ENCODE measurements at regions not wholly inside any gene's neighbourhood (a gene's known extent, or its start where the extent isn't known, plus 50 kb on each side); places are given as distances from the start of the nearest gene placed in this dataset.

DNA sequence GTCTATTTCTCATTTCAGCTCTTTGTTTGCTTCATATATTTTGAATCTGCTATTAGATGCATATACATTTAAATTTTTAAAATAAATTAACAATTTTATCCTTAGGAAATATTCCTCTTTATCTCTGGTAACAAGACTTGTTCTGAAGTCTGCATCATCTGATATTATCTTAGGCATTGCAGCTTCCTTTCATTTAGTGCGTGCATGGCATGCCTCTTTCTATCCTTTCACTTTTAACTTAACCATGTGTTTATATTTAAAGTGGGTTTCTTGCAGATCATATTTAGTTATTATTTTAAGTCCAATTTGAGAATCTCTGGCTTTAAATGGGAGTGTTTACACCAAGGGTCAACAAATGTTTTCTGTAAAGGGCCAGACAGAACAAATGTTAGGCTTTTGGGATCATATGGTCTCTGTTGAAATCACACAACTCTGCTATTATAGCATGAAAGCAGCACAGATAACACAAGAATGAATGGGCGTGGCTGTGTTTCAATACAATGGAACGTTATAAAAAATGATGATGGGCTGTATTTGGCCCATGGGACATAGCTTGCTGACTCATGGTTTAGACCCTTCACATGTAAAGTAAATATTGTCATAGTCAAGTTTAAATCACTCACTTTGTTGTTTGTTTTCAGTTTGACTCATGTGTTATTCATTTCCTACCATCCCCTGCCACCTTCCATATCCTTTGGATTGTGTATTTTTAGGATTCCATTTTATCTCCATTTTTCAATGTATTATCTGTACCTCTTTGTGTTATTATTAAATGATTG is 83.9 kb upstream of the SNX19 start:
- 18 to 34% (median 26%) methylated on average over 3 of the region's 3 CpGs for WGBS, 3 donors
- H3K9me3 ChIP-seq (ENCODE audit: control insufficient read depth in 2 of 2, insufficient read depth in 1 of 2, low read depth in 1 of 2, low read length in 1 of 2) = no peaks in the 10 kb centered on the region
- H3K36me3 ChIP-seq (ENCODE audit: control insufficient read depth in 3 of 3, insufficient read depth in 2 of 3, low read depth in 1 of 3, low read length in 3 of 3) = no peaks in the 10 kb centered on the region
- DNase-seq (no peak), FAIRE-seq (no peak)
- H3K27ac ChIP-seq (ENCODE audit: low read depth in 1 of 3, low read length in 2 of 3) = no peak overlapping the region
- no peaks in the 10 kb centered on the region for H3K4me1 ChIP-seq (ENCODE audit: control insufficient read depth in 3 of 3, insufficient read depth in 2 of 3, low read depth in 1 of 3, low read length in 2 of 3)
- H3K27me3 ChIP-seq (ENCODE audit: control insufficient read depth in 3 of 3, insufficient read depth in 3 of 3, low read length in 3 of 3) = no peaks in the 10 kb centered on the region
- H3K4me3 ChIP-seq (ENCODE audit: low read depth in 1 of 3, low read length in 3 of 3) = no peak overlapping the region

DNA sequence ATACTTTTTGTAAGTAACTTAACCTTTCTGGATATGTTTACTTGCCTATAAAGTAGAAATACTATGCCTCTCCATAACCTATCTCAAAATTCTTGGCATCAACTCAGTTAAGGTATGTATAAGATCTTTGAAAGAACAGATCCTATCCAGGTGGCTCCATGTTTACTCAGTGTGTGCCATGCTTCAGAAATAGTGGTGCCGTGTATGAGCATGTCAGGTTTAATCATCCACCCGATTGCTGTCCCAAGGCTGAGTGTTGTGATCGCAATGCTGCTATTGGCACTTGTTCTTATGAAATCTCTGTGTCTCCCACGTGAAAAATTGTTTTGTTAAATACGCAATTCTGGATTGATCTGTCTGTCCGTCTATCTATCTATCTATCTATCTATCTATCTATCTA is 85.9 kb upstream of the SNX19 start:
- Histone ChIP-seq H3K27ac (ENCODE audit: low read depth in 1 of 3, low read length in 2 of 3) (no peak overlapping the region), H3K4me3 (ENCODE audit: low read depth in 1 of 3, low read length in 3 of 3) (no peak overlapping the region), H3K36me3 (ENCODE audit: control insufficient read depth in 3 of 3, insufficient read depth in 2 of 3, low read depth in 1 of 3, low read length in 3 of 3) (no peaks in the 10 kb centered on the region), H3K4me1 (ENCODE audit: control insufficient read depth in 3 of 3, insufficient read depth in 2 of 3, low read depth in 1 of 3, low read length in 2 of 3) (no peaks in the 10 kb centered on the region), H3K9me3 (ENCODE audit: control insufficient read depth in 2 of 2, insufficient read depth in 1 of 2, low read depth in 1 of 2, low read length in 1 of 2) (no peaks in the 10 kb centered on the region), H3K27me3 (ENCODE audit: control insufficient read depth in 3 of 3, insufficient read depth in 3 of 3, low read length in 3 of 3) (no peaks in the 10 kb centered on the region)
- DNase-seq = no peak
- 72 to 78% (median 73%) methylated on average over 6 of the region's 6 CpGs for WGBS, 3 donors
- FAIRE-seq = no peak

DNA sequence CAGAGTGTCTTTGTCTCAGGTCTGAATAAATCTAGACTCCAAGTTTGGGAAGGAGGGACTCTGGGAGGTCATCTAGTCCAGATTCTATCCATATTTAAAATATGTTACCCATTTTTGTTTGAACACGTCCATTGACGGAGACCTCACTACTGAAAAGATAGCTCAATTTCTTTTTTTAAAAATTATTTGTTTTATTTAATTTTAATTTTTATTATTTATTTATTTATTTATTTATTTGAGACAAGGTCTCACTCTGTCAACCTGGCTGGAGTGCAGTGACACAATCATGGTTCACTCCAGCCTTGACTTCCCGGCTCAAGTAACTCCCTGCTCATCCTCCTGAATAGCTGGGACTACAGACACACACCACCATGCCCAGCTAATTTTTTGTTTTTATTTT is 89.5 kb upstream of the SNX19 start:
- H3K27ac ChIP-seq (ENCODE audit: low read depth in 1 of 3, low read length in 2 of 3) = no peak overlapping the region
- H3K9me3 ChIP-seq (ENCODE audit: control insufficient read depth in 2 of 2, insufficient read depth in 1 of 2, low read depth in 1 of 2, low read length in 1 of 2) = no peaks in the 10 kb centered on the region
- H3K4me3 ChIP-seq (ENCODE audit: low read depth in 1 of 3, low read length in 3 of 3) = no peak overlapping the region
- FAIRE-seq (no peak), DNase-seq (no peak)
- H3K27me3 ChIP-seq (ENCODE audit: control insufficient read depth in 3 of 3, insufficient read depth in 3 of 3, low read length in 3 of 3) = no peaks in the 10 kb centered on the region
- H3K36me3 ChIP-seq (ENCODE audit: control insufficient read depth in 3 of 3, insufficient read depth in 2 of 3, low read depth in 1 of 3, low read length in 3 of 3) = no peaks in the 10 kb centered on the region
- WGBS, 3 donors = 94 to 97% (median 95%) methylated on average over 3 of the region's 3 CpGs
- no peaks in the 10 kb centered on the region for H3K4me1 ChIP-seq (ENCODE audit: control insufficient read depth in 3 of 3, insufficient read depth in 2 of 3, low read depth in 1 of 3, low read length in 2 of 3)

DNA sequence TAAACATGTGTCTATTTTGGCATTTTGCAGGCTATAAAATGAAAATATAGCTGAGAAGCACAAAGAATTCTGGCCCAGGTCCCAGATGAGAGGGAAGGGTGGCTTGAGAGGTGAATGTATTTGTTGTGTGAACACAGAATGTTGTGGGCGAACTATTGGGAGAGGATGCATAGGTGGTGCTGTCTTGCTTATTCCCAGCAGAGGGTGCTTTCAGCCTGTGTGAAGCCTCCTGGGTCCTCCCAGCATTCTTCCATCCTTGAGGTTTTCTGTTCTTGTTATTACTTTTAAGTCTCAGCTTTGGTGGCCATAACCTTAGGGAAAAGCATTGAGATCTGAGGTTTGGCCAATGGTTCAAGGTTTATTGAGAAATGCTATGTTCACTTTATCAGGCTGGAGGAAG is 108.7 kb upstream of the SNX19 start:
- 45 to 69% (median 61%) methylated on average over 1 of the region's 1 CpG for WGBS, 3 donors
- Histone ChIP-seq H3K4me1 (ENCODE audit: control insufficient read depth in 3 of 3, insufficient read depth in 2 of 3, low read depth in 1 of 3, low read length in 2 of 3) (no peaks in the 10 kb centered on the region), H3K27ac (ENCODE audit: low read depth in 1 of 3, low read length in 2 of 3) (no peak overlapping the region), H3K9me3 (ENCODE audit: control insufficient read depth in 2 of 2, insufficient read depth in 1 of 2, low read depth in 1 of 2, low read length in 1 of 2) (no peaks in the 10 kb centered on the region), H3K4me3 (ENCODE audit: low read depth in 1 of 3, low read length in 3 of 3) (no peak overlapping the region), H3K27me3 (ENCODE audit: control insufficient read depth in 3 of 3, insufficient read depth in 3 of 3, low read length in 3 of 3) (no peaks in the 10 kb centered on the region), H3K36me3 (ENCODE audit: control insufficient read depth in 3 of 3, insufficient read depth in 2 of 3, low read depth in 1 of 3, low read length in 3 of 3) (no peaks in the 10 kb centered on the region)
- DNase-seq (peak in 1 of 2 donors; percentile 2), FAIRE-seq (no peak)

DNA sequence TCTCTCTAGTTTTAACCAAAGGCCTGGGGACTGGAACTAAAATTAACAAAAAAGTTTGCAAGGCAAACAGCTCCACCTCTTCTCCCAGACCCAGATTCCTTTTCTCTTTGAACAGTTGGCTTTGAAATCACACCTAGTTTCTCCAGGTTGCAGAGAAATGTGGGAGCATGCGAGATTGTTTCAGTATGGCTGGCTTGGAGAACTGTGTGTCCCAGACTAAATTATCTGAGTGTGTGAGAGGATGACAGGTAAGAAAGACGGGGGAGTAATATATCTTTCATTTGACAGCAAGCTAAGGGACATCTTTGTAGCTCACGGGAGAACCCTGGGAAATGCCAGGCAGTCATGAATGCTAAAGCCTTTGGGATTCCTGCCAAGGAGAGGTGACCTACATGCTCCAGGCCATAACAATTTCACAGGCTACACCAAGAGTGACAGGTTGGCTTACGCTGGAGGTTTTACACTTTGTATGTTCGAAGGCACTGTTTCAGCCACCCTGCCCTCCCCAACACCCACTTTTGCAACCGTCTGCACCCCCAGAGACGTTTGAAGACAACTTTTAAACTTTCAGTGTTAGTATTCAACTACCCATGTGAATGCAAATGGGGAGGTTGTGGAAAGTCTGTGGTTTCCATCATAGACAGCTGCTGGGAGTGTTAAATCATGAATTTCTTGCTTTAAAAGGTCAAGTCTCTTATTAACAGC is 109.3 kb upstream of the SNX19 start:
- Histone ChIP-seq H3K4me3 (ENCODE audit: low read depth in 1 of 3, low read length in 3 of 3) (no peak overlapping the region), H3K4me1 (ENCODE audit: control insufficient read depth in 3 of 3, insufficient read depth in 2 of 3, low read depth in 1 of 3, low read length in 2 of 3) (no peaks in the 10 kb centered on the region), H3K36me3 (ENCODE audit: control insufficient read depth in 3 of 3, insufficient read depth in 2 of 3, low read depth in 1 of 3, low read length in 3 of 3) (no peaks in the 10 kb centered on the region), H3K9me3 (ENCODE audit: control insufficient read depth in 2 of 2, insufficient read depth in 1 of 2, low read depth in 1 of 2, low read length in 1 of 2) (no peaks in the 10 kb centered on the region), H3K27ac (ENCODE audit: low read depth in 1 of 3, low read length in 2 of 3) (no peak overlapping the region), H3K27me3 (ENCODE audit: control insufficient read depth in 3 of 3, insufficient read depth in 3 of 3, low read length in 3 of 3) (no peaks in the 10 kb centered on the region)
- DNase-seq = no peak
- no peak for FAIRE-seq
- 40 to 60% (median 50%) methylated on average over 7 of the region's 7 CpGs for WGBS, 3 donors

DNA sequence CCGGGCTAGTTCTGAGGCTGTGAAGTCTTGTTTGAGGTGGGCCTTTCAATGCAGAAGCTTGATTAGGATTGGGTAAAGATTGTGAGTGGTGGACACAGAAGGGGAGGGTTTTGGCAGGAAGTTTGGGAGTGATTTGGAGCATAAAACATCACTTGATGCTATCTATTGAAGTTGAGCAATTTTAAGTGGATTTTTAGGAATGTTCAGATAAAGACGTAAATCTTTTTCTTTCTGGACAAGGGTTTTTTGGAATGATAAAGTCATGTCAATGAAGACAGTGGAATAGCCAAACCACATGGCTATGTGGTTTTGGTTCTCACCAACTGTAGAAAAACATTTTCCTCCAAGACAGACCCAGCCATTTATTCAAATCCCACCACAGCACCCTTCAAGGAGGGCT is 111.2 kb upstream of the SNX19 start:
- Histone ChIP-seq H3K4me1 (ENCODE audit: control insufficient read depth in 3 of 3, insufficient read depth in 2 of 3, low read depth in 1 of 3, low read length in 2 of 3) (no peaks in the 10 kb centered on the region), H3K36me3 (ENCODE audit: control insufficient read depth in 3 of 3, insufficient read depth in 2 of 3, low read depth in 1 of 3, low read length in 3 of 3) (no peaks in the 10 kb centered on the region), H3K27me3 (ENCODE audit: control insufficient read depth in 3 of 3, insufficient read depth in 3 of 3, low read length in 3 of 3) (no peaks in the 10 kb centered on the region), H3K9me3 (ENCODE audit: control insufficient read depth in 2 of 2, insufficient read depth in 1 of 2, low read depth in 1 of 2, low read length in 1 of 2) (no peaks in the 10 kb centered on the region), H3K27ac (ENCODE audit: low read depth in 1 of 3, low read length in 2 of 3) (no peak overlapping the region), H3K4me3 (ENCODE audit: low read depth in 1 of 3, low read length in 3 of 3) (no peak overlapping the region)
- 77 to 80% (median 79%) methylated on average over 2 of the region's 2 CpGs for WGBS, 3 donors
- no peak for FAIRE-seq
- no peak for DNase-seq

DNA sequence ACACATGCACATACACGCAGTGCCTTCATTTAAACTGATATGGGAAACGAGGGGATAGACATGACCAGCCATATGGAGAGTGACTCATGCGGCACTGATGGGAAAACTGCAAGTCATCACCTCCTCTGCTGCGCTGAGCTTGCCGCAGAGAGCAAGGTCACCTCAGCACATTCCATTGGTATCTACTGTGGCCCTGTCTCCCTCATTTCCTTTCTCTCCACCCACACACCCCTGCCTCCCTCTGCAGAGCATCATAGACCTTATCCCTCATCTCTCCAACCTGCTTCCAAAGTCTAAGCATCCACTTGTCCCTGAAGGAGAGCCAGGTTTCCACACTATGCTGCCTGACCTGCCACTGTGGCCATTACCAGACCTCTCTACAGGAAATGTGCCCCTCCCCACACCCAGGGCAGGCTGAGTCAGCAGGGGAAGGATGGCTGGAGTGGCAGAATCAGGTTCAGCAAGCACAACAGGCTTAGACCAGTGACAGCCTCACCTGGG is 116.9 kb upstream of the SNX19 start:
- H3K4me1 ChIP-seq (ENCODE audit: control insufficient read depth in 3 of 3, insufficient read depth in 2 of 3, low read depth in 1 of 3, low read length in 2 of 3) = no peaks in the 10 kb centered on the region
- H3K36me3 ChIP-seq (ENCODE audit: control insufficient read depth in 3 of 3, insufficient read depth in 2 of 3, low read depth in 1 of 3, low read length in 3 of 3) = no peaks in the 10 kb centered on the region
- 27 to 39% (median 37%) methylated on average over 5 of the region's 5 CpGs for WGBS, 3 donors
- H3K9me3 ChIP-seq (ENCODE audit: control insufficient read depth in 2 of 2, insufficient read depth in 1 of 2, low read depth in 1 of 2, low read length in 1 of 2) = no peaks in the 10 kb centered on the region
- no peak overlapping the region for H3K4me3 ChIP-seq (ENCODE audit: low read depth in 1 of 3, low read length in 3 of 3)
- DNase-seq (no peak), FAIRE-seq (no peak)
- H3K27ac ChIP-seq (ENCODE audit: low read depth in 1 of 3, low read length in 2 of 3) = no peak overlapping the region
- H3K27me3 ChIP-seq (ENCODE audit: control insufficient read depth in 3 of 3, insufficient read depth in 3 of 3, low read length in 3 of 3) = no peaks in the 10 kb centered on the region

DNA sequence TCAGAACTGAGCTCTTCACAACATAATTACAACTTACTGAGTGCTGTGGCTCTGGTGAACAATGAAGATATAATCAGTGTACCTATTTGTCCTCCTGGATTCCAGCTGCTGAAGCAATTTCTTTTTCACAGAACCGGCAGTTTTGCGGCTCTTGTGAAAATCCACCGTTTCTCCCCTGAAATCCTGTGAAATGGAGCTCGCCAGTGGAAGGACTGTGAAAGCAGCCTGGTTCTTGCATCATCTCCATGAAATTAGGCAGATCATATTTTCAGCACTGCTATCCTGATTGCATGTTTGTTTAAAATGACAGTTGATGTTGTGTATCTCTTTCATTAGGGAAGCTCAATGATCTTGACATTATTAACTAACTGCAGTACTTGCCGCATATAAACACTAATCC is 120.2 kb upstream of the SNX19 start:
- Histone ChIP-seq H3K36me3 (ENCODE audit: control insufficient read depth in 3 of 3, insufficient read depth in 2 of 3, low read depth in 1 of 3, low read length in 3 of 3) (no peaks in the 10 kb centered on the region), H3K9me3 (ENCODE audit: control insufficient read depth in 2 of 2, insufficient read depth in 1 of 2, low read depth in 1 of 2, low read length in 1 of 2) (no peaks in the 10 kb centered on the region), H3K27me3 (ENCODE audit: control insufficient read depth in 3 of 3, insufficient read depth in 3 of 3, low read length in 3 of 3) (no peaks in the 10 kb centered on the region), H3K4me1 (ENCODE audit: control insufficient read depth in 3 of 3, insufficient read depth in 2 of 3, low read depth in 1 of 3, low read length in 2 of 3) (no peaks in the 10 kb centered on the region), H3K4me3 (ENCODE audit: low read depth in 1 of 3, low read length in 3 of 3) (no peak overlapping the region), H3K27ac (ENCODE audit: low read depth in 1 of 3, low read length in 2 of 3) (no peak overlapping the region)
- DNase-seq = no peak
- FAIRE-seq = no peak
- 78 to 92% (median 80%) methylated on average over 5 of the region's 5 CpGs for WGBS, 3 donors
